Motor neuron (in vitro differentiated cells): ENCODE measurements at regions not wholly inside any gene's neighbourhood (a gene's known extent, or its start where the extent isn't known, plus 50 kb on each side); places are given as distances from the start of the nearest gene placed in this dataset.

Experiments used
- ATAC-seq, 8 experiments: fragments of 200-7000 bp; cut with Tn5 transposase; replicated peaks in 6 of 8; 2 replicates each; pipeline ENCODE4 v1.8.0; 2021; ENCODE audit warnings: mild to moderate bottlenecking in 8 of 8, moderate library complexity in 8 of 8
- H3K27ac ChIP-seq, 2 donors: fragments of 250-450 bp; sonication (Bioruptor Pico); 2 replicates each; pipeline ENCODE4 v1.9.0; 2021; ENCODE audit warnings: antibody characterized with exemption in 2 of 2, mild to moderate bottlenecking in 2 of 2, moderate library complexity in 1 of 2
- H3K4me1 ChIP-seq, 2 donors: fragments of 250-450 bp; sonication (Bioruptor Pico); replicated peaks in 1 of 2; 2 replicates each; pipeline ENCODE4 v1.6.1; 2021; ENCODE audit warnings: antibody characterized with exemption in 2 of 2, mild to moderate bottlenecking in 2 of 2, moderate library complexity in 1 of 2
- H3K4me3 ChIP-seq, 5 donors: fragments of 250-450 bp; sonication (Bioruptor Pico); 2 replicates each; pipeline ENCODE4 v1.9.0; 2021; ENCODE audit warnings: antibody characterized with exemption in 5 of 5, mild to moderate bottlenecking in 5 of 5, moderate library complexity in 4 of 5
- WGBS, 10 experiments: fragments of 450-650 bp; shearing (Covaris generic); methylation state at CpG; one replicate each; pipeline ENCODE4 v1.0.0; 2022; 5-methylcytosine and 5-hydroxymethylcytosine counted together
- in situ Hi-C, 9 experiments: fragments of 400-800 bp; cut with MboI; loops; one replicate each; pipeline ENCODE4 v1.15.0; 2021; ENCODE audit warnings: low sequenced_read_pairs in 9 of 9, low pct_unique_long_range_greater_than_20kb in 2 of 9; ENCODE audit not compliant: unreplicated experiment in 9 of 9

DNA sequence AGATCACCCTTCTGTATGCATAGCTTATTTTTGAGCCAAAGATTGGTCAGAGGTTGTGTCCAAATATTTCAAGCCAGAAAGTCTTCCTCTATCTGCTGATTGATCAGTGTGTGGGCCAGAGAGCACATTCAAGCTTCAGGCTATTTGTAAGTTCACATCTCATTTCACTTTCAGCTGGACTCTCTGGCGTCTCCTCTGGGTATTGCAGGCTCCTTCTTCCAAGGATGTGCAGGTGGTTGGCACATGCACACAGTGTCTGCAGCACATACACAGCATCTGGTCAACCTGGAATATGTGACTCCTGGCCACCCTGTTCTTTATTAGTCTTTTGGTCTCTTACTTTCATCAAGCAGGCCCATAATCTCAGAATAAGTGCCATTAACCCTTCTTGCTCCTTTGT is 516.1 kb downstream of the ANXA1 start:
- no peak overlapping the region for H3K4me3 ChIP-seq
- 0 to 100% (median 0%) methylated on average over 1 of the region's 1 CpG; no CpG with 5 or more reads in 5 of the 10 experiments for WGBS, 10 experiments
- no peak overlapping the region for H3K27ac ChIP-seq
- H3K4me1 ChIP-seq = no peaks in the 10 kb centered on the region
- ATAC-seq = peak in 3 of 8 experiments; percentile 95 to 98 (median 98)
- in situ Hi-C loops = no loop called here

DNA sequence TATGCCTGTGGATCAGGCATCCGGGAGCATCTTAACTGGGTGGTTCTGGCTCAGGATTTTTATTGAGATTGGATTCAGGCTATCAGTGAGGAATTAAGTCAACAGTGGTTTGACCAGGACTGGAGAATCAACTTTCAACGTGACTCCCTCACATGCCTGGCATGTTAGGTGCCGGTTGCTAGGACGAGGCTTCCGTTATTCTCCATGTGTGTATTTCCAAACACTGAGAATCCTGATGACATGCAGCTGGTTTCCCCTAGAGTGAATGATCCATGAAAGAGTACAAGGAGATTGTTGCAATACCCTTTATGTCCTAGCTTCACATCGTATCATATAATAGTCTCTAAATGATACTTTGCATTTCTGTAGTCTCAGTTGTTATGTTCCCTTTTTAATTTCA is 529.2 kb downstream of the ANXA1 start:
- 13 to 75% (median 61%) methylated on average over 2 to 6 of the region's 6 CpGs; no CpG with 5 or more reads in 1 of the 10 experiments for WGBS, 10 experiments
- peak in 5 of 8 experiments; percentile 14 to 88 (median 48) for ATAC-seq
- Histone ChIP-seq H3K27ac (no peak overlapping the region), H3K4me1 (no peaks in the 10 kb centered on the region), H3K4me3 (no peak overlapping the region)
- in situ Hi-C loops = loop anchor here in 1 of 9 experiments (25.0 kb wide), 1 partner anchor 1056 kb away; no protein-coding TSS in a partner anchor

DNA sequence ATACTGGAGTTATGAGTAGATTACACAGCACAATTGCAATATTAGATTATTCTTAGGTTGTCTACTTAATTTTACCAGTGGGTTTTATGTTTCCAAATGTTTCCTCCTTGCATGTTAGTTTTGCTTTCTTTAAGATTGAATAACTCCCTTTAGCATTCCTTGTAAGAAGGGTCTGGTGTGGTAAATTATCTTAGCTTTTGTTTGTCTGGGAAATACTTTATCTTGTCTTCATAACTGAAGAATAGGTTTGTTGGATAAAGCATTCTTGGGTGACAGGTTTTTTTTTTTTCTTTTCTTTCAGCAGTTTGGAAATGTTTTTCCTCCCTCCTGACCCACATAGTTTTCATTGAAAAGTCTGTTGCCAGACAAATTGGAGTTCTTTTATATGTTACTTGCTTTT is 531.1 kb downstream of the ANXA1 start:
- Histone ChIP-seq H3K4me3 (no peak overlapping the region), H3K27ac (no peak overlapping the region), H3K4me1 (no peaks in the 10 kb centered on the region)
- in situ Hi-C loops = loop anchor here in 1 of 9 experiments (25.0 kb wide), 1 partner anchor 1055 kb away; no protein-coding TSS in a partner anchor
- ATAC-seq = peak in 1 of 8 experiments; percentile 54

DNA sequence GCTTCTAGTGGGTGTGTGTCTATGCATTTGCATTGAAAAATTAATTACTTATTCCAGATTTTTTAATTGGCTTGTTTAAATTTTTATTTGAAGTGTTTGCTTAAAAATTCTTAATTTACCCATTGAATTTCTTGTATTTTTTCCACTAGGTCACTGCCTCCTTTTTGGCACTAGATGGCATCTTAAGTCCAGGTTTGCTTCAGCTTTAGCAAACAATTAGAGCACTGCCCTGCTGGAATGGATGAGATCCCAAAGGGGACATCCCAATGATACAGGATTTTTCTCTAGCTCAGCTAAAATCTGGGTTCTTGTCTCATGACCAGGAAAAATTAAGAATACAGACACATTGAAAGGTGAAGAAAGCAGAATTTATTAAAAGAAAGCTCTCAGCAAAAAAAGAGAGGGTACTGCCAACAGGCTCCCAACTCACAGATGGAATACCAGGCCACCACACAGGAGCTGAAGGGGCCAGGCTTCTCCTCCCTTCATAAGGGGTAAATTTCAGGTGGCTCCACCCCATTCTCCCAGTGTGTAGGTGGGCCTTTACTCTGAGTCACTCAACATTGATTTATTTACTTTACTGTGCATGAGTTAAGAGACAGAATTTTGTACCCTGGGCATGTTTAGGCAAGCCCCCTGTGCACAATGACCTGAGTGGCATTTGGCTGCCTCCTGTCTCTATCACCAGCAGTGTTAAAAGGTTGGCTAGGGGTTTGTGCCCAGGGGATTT is 532.4 kb downstream of the ANXA1 start:
- in situ Hi-C loops = loop anchor here in 1 of 9 experiments (25.0 kb wide), 1 partner anchor 1053 kb away; no protein-coding TSS in a partner anchor
- H3K27ac ChIP-seq = no peak overlapping the region
- no peaks in the 10 kb centered on the region for H3K4me1 ChIP-seq
- peak in 4 of 8 experiments; percentile 37 to 85 (median 73) for ATAC-seq
- no peak overlapping the region for H3K4me3 ChIP-seq

DNA sequence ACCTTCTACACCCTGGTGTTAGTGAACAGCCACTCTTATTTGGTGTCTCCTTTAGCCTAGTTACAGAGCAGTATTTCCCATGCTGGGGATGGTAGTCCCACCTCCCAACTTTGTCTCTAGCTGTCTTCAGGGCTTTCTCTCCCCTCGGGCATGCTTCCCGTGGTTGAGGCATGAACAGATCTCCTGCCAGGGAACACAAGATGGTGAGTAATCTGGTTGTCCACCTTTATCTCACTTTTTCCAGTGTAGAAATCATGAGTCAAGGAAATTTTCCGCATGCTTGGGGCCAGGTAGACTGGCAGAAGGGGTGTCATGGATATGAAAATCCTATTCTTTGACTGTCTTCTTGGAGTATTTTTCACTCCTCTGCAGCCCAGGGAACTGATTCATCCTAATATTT is 532.9 kb downstream of the ANXA1 start:
- WGBS, 10 experiments = 0 to 100% (median 90%) methylated on average over 1 to 3 of the region's 3 CpGs; no CpG with 5 or more reads in 3 of the 10 experiments
- ATAC-seq = peak in 2 of 8 experiments; percentile 18 to 32
- Histone ChIP-seq H3K4me3 (no peak overlapping the region), H3K27ac (no peak overlapping the region), H3K4me1 (no peaks in the 10 kb centered on the region)
- in situ Hi-C loops = loop anchor here in 1 of 9 experiments (25.0 kb wide), 1 partner anchor 1053 kb away; no protein-coding TSS in a partner anchor

DNA sequence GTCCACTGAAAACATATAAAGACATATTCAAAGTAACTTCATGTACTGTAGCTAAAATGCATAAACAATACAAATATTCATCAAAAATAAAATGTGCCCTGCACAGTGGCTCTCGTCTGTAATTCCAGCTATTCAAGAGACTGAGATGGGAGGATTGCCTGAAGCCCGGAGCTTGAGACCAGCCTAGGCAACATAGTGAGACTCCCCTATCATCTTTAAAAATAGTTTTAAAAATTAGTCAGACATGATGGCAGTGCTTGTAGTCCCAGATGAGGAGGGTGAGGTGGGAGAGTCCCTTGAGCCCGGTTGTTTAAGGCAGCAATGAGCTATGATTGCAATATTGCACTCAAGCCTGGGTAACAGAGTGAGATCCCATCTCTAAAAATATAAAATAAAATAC is 534.1 kb downstream of the ANXA1 start:
- ATAC-seq = no peak
- Histone ChIP-seq H3K4me3 (no peak overlapping the region), H3K27ac (no peak overlapping the region), H3K4me1 (no peaks in the 10 kb centered on the region)
- in situ Hi-C loops = loop anchor here in 1 of 9 experiments (25.0 kb wide), 1 partner anchor 1052 kb away; no protein-coding TSS in a partner anchor
- 20 to 94% (median 46%) methylated on average over 1 to 3 of the region's 3 CpGs; no CpG with 5 or more reads in 3 of the 10 experiments for WGBS, 10 experiments

DNA sequence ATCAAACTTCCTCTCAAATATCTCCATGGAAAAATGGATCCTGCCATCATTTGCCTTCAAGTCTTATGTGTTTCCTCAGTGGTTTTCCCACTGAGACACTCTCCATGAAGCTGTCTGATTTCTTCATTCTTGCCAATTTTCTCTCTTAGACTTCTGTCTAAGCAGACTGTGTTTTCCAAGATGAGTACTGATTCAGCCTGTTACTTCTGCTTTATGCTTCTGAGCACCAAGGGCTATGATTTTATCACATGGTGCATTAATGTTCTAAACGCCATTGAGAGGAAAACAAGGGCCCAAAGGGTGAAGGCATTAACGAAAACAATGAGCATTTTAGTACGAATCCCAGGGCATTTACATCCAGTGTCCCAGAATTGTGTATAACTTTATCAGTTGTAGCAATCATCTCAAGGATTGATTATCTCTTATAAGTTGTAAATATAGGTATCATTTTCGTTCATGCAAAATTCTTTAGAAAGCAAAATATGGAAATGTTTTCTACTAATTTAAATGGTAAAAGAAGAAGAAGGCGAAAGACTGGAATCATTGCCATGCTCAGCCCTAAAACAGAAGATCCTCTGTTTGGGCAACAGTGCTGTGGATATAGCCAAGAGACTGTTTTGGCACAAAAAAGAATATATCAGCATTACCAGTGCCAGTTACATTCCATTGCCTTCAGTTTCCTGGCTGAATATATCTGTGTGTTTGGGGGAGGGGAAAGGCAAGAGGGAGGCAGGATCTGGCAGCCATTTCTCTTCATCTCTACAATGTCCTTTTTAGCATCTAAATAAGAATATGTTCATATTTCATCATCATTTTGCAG is 537.6 kb downstream of the ANXA1 start:
- no peak overlapping the region for H3K4me3 ChIP-seq
- H3K27ac ChIP-seq = no peak overlapping the region
- no peaks in the 10 kb centered on the region for H3K4me1 ChIP-seq
- 0 to 90% (median 72%) methylated on average over 1 to 5 of the region's 5 CpGs for WGBS, 10 experiments
- in situ Hi-C loops = loop anchor here in 1 of 9 experiments (25.0 kb wide), 1 partner anchor 1048 kb away; no protein-coding TSS in a partner anchor
- no peak for ATAC-seq

DNA sequence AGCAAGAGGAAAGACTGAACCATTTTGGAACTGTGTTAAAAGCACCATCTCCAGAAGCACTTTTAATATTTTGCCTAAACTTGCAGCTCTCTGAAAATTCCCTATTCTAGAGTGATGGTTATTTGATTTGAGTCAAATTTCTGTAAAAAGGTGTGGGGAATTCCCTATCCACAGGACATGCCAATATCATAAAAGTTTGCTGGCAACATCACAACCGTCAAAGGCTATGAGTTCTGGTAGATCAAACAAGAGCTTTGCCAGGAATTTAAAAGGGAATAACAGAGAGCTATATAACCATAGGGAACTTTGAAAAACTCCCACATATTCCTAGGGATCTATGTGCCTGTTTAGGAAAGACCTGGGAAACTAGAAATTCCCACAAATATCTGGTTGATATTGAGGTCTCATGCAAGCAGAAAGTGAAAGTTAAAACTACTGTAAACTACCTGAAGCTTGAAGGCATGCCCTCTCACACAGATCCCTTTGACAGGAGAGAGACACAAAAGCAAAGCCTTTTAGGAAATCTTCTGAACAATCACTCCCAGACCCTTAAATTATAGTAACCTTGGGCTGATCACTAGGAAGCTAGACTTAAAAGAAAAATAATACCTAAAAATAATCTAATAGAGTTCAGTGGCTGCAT is 549.9 kb downstream of the ANXA1 start:
- H3K27ac ChIP-seq = no peak overlapping the region
- no peak overlapping the region for H3K4me3 ChIP-seq
- no peak for ATAC-seq
- in situ Hi-C loops = no loop called here
- H3K4me1 ChIP-seq = no peaks in the 10 kb centered on the region
- WGBS, 10 experiments = 0 to 100% (median 50%) methylated on average over 1 of the region's 1 CpG; no CpG with 5 or more reads in 2 of the 10 experiments

DNA sequence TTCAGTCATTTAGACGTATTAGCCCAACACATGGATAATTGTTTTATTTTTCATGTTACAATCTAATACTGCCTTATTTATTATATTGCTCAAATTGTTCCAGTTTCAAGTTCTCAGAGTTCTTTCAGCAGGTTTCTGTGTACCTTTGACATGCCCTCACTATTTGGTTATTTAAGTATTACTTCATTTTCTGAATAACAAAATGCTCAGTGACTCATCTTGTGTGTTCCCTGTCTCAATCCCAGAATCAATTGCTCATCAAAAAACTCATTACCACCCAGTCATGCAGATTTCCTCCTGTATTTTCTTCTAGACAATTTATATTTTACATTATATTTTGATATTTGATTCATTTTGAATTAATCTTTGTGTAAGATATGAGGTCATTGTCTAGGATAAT is 562.6 kb downstream of the ANXA1 start:
- ATAC-seq = peak in 2 of 8 experiments; percentile 52 to 67
- 0 to 100% (median 71%) methylated on average over 1 of the region's 1 CpG; no CpG with 5 or more reads in 1 of the 10 experiments for WGBS, 10 experiments

DNA sequence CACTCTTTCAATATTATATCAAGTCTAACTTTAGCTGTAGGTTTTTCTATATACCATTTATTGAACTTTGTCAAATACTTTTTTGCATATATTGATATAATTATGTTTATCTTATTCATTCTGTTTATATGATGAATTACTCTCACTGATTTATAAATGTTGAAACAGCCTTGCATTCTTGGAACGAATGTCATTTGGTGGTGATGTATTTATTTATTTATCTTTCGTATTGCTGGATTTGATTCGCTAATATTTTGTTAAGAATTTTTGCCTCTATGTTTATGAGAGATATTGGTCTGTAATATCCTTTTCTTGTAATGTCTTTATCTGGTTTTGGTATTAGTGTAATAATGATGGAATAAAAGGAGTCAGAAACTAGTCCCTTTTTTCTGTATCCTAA is 563.9 kb downstream of the ANXA1 start:
- no peak overlapping the region for H3K4me3 ChIP-seq
- WGBS, 10 experiments = 0 to 100% (median 75%) methylated on average over 2 to 3 of the region's 3 CpGs; no CpG with 5 or more reads in 1 of the 10 experiments
- no peaks in the 10 kb centered on the region for H3K4me1 ChIP-seq
- no peak overlapping the region for H3K27ac ChIP-seq
- no peak for ATAC-seq
- in situ Hi-C loops = no loop called here

More for the DNA sequence above, 562.6 kb downstream of the ANXA1 start:
- no peak overlapping the region for H3K4me3 ChIP-seq
- H3K27ac ChIP-seq = no peak overlapping the region
- in situ Hi-C loops = no loop called here
- no peaks in the 10 kb centered on the region for H3K4me1 ChIP-seq

DNA sequence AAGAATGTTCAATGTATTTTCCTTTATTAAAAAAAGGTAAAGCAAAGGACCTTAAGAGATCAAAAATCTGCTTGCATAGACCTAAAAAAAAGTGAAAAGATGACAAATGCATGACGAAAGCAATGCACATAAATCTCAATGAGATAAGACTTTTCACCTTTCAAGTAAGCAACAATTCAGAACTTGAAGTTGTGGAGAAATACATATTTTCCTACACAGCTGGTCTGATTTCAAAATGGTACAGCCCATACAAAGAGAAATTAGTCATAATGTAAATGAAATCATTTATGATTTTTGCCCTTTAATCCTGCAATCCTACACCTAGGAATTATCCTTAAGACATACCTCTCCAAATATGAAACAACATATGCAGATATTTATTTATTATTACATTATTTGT is 568.0 kb downstream of the ANXA1 start:
- Histone ChIP-seq H3K27ac (no peak overlapping the region), H3K4me3 (no peak overlapping the region), H3K4me1 (no peaks in the 10 kb centered on the region)
- in situ Hi-C loops = no loop called here
- WGBS, 10 experiments = 8 to 100% (median 89%) methylated on average over 1 of the region's 1 CpG; no CpG with 5 or more reads in 1 of the 10 experiments
- ATAC-seq = no peak

DNA sequence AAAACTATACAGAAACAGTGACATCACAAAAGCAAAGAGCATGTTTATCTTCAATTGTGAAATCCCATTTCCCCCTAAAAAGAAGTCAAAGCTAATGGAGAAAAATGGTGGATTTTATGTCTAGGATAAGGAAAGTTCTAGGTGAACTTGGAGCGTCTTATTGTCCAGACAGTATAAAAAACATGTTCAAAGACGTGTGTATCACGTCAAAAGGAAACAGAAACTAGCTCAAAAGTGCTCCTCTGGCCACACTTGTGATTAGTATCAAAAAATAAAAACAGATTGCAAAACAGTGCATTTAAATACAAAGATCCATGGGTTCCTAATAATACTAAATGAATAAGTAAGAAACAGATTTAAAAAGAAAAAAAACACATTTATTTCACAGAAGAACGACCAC is 568.9 kb downstream of the ANXA1 start:
- Histone ChIP-seq H3K27ac (no peak overlapping the region), H3K4me1 (no peaks in the 10 kb centered on the region), H3K4me3 (no peak overlapping the region)
- no peak for ATAC-seq
- in situ Hi-C loops = no loop called here
- 0 to 100% (median 73%) methylated on average over 1 to 4 of the region's 4 CpGs for WGBS, 10 experiments

DNA sequence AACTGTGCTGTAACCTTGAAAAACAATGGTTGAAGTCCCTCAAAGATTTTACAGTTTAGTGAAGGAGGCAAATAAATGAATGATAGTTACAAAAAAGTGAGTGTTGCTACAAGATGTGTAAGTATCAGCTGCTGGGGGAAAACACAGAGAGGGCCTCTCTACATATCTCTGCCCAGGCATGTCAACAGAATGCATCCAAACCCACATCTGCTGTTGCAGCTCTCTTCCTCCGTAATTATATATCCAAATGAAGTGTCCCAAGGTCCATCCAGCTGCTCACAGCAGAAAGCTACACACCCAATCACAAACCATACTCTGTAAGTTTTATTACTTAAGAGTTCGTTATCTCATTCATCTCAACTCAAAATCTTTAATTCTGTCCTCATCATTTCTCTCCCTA is 584.6 kb downstream of the ANXA1 start:
- in situ Hi-C loops = no loop called here
- no peak overlapping the region for H3K27ac ChIP-seq
- no peak overlapping the region for H3K4me3 ChIP-seq
- H3K4me1 ChIP-seq = no peaks in the 10 kb centered on the region
- WGBS, 10 experiments = 0 to 80% (median 72%) methylated on average over 1 to 2 of the region's 2 CpGs; no CpG with 5 or more reads in 3 of the 10 experiments
- ATAC-seq = peak in 2 of 8 experiments; percentile 91 to 99
